ENCODE measurements at regions not wholly inside any gene's neighbourhood (a gene's known extent, or its start where the extent isn't known, plus 50 kb on each side); places are given as distances from the start of the nearest gene placed in this dataset.

GRCh38 chr9:89753472-89754055, 148.8 kb downstream of the GADD45G start:
- Histone ChIP-seq H3K27me3 (no peaks in the 10 kb centered on the region), H3K4me3 (no peak overlapping the region), H3K27ac (no peak overlapping the region), H3K9me3 (no peaks in the 10 kb centered on the region), H3K36me3 (no peaks in the 10 kb centered on the region), H3K4me1 (peaks cover 0 to 4% of the 10 kb centered on the region in 2 donors)
- intact Hi-C loops (cut with DNase I; ENCODE audit: low total_unique reads) = no loop called here
- TF ChIP-seq CTCF (IDR thresholded peaks at IDR 0.05) (no peak), POLR2A (IDR thresholded peaks at IDR 0.05) (no peak)
- DNase-seq = no peak

GRCh38 chr9:89754193-89754592, 149.4 kb downstream of the GADD45G start:
- intact Hi-C loops (cut with DNase I; ENCODE audit: low total_unique reads) = no loop called here
- Histone ChIP-seq H3K27me3 (no peaks in the 10 kb centered on the region), H3K4me1 (peaks cover 0 to 4% of the 10 kb centered on the region in 2 donors), H3K9me3 (no peaks in the 10 kb centered on the region), H3K36me3 (no peaks in the 10 kb centered on the region), H3K4me3 (no peak overlapping the region), H3K27ac (no peak overlapping the region)
- no peak for DNase-seq
- no peak for TF ChIP-seq POLR2A (IDR thresholded peaks at IDR 0.05)
- no peak for TF ChIP-seq CTCF (IDR thresholded peaks at IDR 0.05)

GRCh38 chr9:89755821-89756220, 151.0 kb downstream of the GADD45G start:
- no peak for DNase-seq
- intact Hi-C loops (cut with DNase I; ENCODE audit: low total_unique reads) = no loop called here
- Histone ChIP-seq H3K4me1 (no peaks in the 10 kb centered on the region), H3K4me3 (no peak overlapping the region), H3K9me3 (no peaks in the 10 kb centered on the region), H3K36me3 (no peaks in the 10 kb centered on the region), H3K27me3 (no peaks in the 10 kb centered on the region), H3K27ac (no peak overlapping the region)
- TF ChIP-seq CTCF (IDR thresholded peaks at IDR 0.05) (no peak), POLR2A (IDR thresholded peaks at IDR 0.05) (no peak)

GRCh38 chr9:89756891-89757537, 152.2 kb downstream of the GADD45G start:
- no peak overlapping the region for H3K27ac ChIP-seq
- intact Hi-C loops (cut with DNase I; ENCODE audit: low total_unique reads) = no loop called here
- no peaks in the 10 kb centered on the region for H3K9me3 ChIP-seq
- no peak for DNase-seq
- TF ChIP-seq POLR2A (IDR thresholded peaks at IDR 0.05) (no peak), CTCF (IDR thresholded peaks at IDR 0.05) (no peak)
- no peaks in the 10 kb centered on the region for H3K36me3 ChIP-seq
- no peak overlapping the region for H3K4me3 ChIP-seq
- H3K27me3 ChIP-seq = no peaks in the 10 kb centered on the region
- no peaks in the 10 kb centered on the region for H3K4me1 ChIP-seq

GRCh38 chr9:89757776-89758528, 153.1 kb downstream of the GADD45G start:
- H3K36me3 ChIP-seq = no peaks in the 10 kb centered on the region
- H3K27ac ChIP-seq = no peak overlapping the region
- H3K9me3 ChIP-seq = no peaks in the 10 kb centered on the region
- H3K4me3 ChIP-seq = no peak overlapping the region
- no peak for TF ChIP-seq CTCF (IDR thresholded peaks at IDR 0.05)
- TF ChIP-seq POLR2A (IDR thresholded peaks at IDR 0.05) = no peak
- no peaks in the 10 kb centered on the region for H3K4me1 ChIP-seq
- no peak for DNase-seq
- intact Hi-C loops (cut with DNase I; ENCODE audit: low total_unique reads) = no loop called here
- no peaks in the 10 kb centered on the region for H3K27me3 ChIP-seq
